ENCODE measurements at regions not wholly inside any gene's neighbourhood (a gene's known extent, or its start where the extent isn't known, plus 50 kb on each side); places are given as distances from the start of the nearest gene placed in this dataset.

DNA sequence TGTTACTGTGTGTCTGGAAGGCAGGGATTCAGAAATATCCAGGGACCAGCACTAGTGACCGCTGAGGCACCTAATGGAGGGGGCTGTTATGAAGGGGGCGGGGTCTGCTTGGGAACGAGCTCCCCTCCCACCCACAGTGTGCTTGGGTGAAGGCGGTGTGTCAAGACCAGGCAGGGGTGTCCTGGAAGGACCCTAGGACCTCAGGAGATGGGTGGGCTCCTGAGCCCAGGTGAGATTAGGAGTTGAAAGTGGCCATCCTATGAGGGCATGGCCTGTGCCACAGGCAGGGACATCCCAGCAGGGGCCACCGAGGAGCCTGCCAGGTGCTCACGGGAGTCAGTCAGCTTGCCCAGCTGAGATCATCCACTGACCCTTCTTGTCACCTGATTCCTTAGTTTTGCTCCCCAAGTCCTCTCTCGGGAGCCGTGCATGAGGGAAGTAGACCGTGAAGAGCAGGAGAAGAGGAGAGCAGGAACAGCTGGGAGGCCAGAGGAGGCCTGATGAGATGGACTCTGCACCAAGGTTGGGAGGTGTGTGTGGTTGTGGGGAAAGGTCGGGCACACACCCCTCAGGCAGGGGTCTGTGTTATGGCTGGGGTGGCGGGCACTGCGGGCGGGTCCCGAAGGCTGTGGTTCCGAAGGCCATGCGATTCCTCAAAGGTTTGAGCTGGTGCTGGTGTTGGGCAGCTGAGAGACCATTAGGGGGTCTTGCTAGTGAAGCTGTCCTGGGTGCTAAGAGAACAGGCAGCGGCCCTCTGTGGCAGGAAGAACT is 180.9 kb upstream of the HS6ST1 start:
- no peaks in the 10 kb centered on the region for H3K4me1 ChIP-seq (ENCODE audit: control insufficient read depth, insufficient read depth, low read length, poor library complexity, severe bottlenecking)
- H3K36me3 ChIP-seq (ENCODE audit: control insufficient read depth, insufficient read depth, low read length), result no peaks in the 10 kb centered on the region
- WGBS, 2 experiments (ENCODE audit: insufficient coverage in 2 of 2), result 87 to 93% methylated on average over 13 of the region's 17 CpGs
- no peak overlapping the region for H3K27ac ChIP-seq (ENCODE audit: low read depth, low read length, severe bottlenecking)
- no peak overlapping the region for H3K4me3 ChIP-seq (ENCODE audit: extremely low read depth, insufficient read depth, low read length, poor library complexity, severe bottlenecking)
- no peaks in the 10 kb centered on the region for H3K9me3 ChIP-seq (ENCODE audit: control insufficient read depth, low read length)

DNA sequence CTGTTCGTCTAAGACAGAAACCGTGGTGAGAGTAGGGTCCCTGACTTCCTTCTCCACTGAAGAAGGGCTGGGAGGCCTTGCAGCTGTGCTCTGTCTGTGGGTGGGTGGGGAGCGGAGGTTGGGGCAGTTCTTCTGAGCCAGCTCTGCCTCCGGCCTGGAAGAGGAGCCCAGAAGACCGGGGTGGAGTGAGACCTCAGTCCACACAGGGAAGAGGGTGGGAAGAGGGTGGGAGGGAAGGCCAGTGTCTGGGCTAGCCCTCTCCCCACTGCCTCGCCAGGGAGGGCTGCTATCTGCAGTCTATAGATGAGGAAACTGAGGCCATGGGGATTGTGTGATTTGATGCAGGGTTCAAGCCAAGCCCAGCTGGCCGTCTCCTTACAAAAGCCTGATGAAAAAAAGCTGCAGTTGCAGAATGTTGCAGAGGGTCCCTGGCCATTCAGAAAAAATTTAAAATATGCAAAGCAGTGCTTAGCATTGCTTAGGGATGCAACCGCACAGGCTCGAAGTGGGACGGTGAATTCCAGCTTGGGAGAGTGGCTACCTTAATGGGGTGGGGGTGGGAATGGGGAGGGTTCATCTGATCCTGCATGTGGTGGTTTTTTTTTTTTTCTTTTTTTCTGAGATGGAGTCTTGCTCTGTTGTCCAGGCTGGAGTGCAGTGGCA is 181.6 kb upstream of the HS6ST1 start:
- WGBS, 2 experiments (ENCODE audit: insufficient coverage in 2 of 2), result 91 to 95% methylated on average over 2 to 8 of the region's 10 CpGs

DNA sequence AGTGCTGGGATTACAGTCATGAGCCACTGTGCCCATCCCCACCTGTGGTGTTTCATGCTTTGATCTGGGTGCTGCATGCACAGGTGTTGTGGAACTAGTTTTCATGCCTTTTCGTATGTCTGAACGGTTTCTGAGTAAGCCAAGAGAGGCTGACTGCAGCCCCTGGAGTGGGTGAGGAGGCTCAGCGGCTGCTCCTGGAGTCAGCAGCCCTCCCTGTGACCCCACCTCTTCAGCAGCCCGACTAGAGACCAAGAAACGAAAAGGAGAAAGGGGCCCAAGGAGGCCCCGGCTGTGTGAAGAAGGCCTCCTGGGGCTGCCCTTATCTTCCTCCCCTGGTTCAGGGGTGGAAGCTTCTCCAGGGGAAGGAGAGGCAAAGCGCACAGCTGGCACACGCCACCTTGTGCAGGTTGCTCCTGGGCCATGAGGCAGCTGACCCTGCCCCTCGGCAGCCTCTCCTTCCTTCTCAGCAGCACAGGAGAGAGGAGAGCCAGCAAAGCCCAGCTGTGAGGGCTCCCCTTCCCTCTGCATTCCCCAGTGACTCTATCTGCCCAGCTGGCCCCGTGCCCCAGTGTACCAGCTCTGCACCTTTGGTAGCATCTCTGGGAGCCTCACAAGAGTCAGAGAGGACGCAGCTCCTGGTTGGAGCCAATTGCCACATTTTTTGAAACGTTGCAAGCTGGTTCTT is 182.5 kb upstream of the HS6ST1 start:
- WGBS, 2 experiments (ENCODE audit: insufficient coverage in 2 of 2), result 80 to 91% methylated on average over 4 to 8 of the region's 12 CpGs
- H3K4me3 ChIP-seq (ENCODE audit: extremely low read depth, insufficient read depth, low read length, poor library complexity, severe bottlenecking), result no peak overlapping the region
- H3K27ac ChIP-seq (ENCODE audit: low read depth, low read length, severe bottlenecking), result no peak overlapping the region
- H3K9me3 ChIP-seq (ENCODE audit: control insufficient read depth, low read length), result no peaks in the 10 kb centered on the region
- H3K36me3 ChIP-seq (ENCODE audit: control insufficient read depth, insufficient read depth, low read length), result no peaks in the 10 kb centered on the region
- H3K4me1 ChIP-seq (ENCODE audit: control insufficient read depth, insufficient read depth, low read length, poor library complexity, severe bottlenecking), result no peaks in the 10 kb centered on the region

More for the DNA sequence above, 181.6 kb upstream of the HS6ST1 start:
- Histone ChIP-seq H3K36me3 (ENCODE audit: control insufficient read depth, insufficient read depth, low read length) (no peaks in the 10 kb centered on the region), H3K27ac (ENCODE audit: low read depth, low read length, severe bottlenecking) (no peak overlapping the region), H3K9me3 (ENCODE audit: control insufficient read depth, low read length) (no peaks in the 10 kb centered on the region), H3K4me1 (ENCODE audit: control insufficient read depth, insufficient read depth, low read length, poor library complexity, severe bottlenecking) (no peaks in the 10 kb centered on the region), H3K4me3 (ENCODE audit: extremely low read depth, insufficient read depth, low read length, poor library complexity, severe bottlenecking) (no peak overlapping the region)

DNA sequence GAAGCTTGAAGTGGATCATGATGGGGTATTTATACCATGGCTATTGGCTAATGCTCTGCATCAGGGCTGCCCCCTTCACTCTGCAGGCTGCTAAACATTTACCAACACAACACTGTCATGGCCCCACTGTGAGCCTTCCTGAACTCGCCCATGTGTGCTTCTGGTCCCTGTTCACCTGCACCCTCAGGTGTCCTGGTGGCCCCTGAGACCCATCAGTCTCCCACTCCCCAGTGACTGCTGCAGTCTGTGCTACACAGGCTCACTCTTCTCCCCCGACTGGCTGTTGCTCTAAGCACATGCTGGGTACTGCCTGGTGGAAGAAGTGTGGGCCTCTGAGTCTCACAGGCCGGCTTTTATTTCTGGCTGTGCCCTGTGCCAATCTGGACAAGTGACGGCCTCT is 183.0 kb upstream of the HS6ST1 start:
- H3K9me3 ChIP-seq (ENCODE audit: control insufficient read depth, low read length), result no peaks in the 10 kb centered on the region
- no peak overlapping the region for H3K27ac ChIP-seq (ENCODE audit: low read depth, low read length, severe bottlenecking)
- no peak overlapping the region for H3K4me3 ChIP-seq (ENCODE audit: extremely low read depth, insufficient read depth, low read length, poor library complexity, severe bottlenecking)
- no peaks in the 10 kb centered on the region for H3K36me3 ChIP-seq (ENCODE audit: control insufficient read depth, insufficient read depth, low read length)
- H3K4me1 ChIP-seq (ENCODE audit: control insufficient read depth, insufficient read depth, low read length, poor library complexity, severe bottlenecking), result no peaks in the 10 kb centered on the region
- WGBS, 2 experiments (ENCODE audit: insufficient coverage in 2 of 2), result 80 to 82% methylated on average over 2 to 3 of the region's 4 CpGs

DNA sequence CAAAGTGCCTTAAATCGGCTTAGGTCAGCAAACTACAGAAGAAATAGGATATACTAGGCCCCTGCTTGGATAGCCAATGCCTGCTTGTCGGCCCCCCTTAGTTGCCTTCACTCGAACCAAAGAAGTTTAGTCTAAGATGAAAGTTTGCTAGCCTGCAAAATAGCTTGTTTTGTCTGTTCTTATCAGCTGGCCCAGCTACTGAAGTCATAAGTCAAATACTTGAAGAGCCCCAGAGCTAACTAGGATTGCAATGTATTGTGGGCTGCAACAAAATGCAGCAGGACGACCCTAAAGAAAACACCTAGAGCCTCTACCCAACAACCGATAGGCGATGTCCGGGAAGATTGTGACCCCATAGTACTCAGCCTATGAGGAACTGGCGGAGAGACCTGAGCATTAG is 183.5 kb upstream of the HS6ST1 start:
- Histone ChIP-seq H3K9me3 (ENCODE audit: control insufficient read depth, low read length) (no peaks in the 10 kb centered on the region), H3K4me1 (ENCODE audit: control insufficient read depth, insufficient read depth, low read length, poor library complexity, severe bottlenecking) (no peaks in the 10 kb centered on the region), H3K36me3 (ENCODE audit: control insufficient read depth, insufficient read depth, low read length) (no peaks in the 10 kb centered on the region), H3K27ac (ENCODE audit: low read depth, low read length, severe bottlenecking) (no peak overlapping the region), H3K4me3 (ENCODE audit: extremely low read depth, insufficient read depth, low read length, poor library complexity, severe bottlenecking) (no peak overlapping the region)
- 92 to 97% methylated on average over 4 to 5 of the region's 8 CpGs for WGBS, 2 experiments (ENCODE audit: insufficient coverage in 2 of 2)

DNA sequence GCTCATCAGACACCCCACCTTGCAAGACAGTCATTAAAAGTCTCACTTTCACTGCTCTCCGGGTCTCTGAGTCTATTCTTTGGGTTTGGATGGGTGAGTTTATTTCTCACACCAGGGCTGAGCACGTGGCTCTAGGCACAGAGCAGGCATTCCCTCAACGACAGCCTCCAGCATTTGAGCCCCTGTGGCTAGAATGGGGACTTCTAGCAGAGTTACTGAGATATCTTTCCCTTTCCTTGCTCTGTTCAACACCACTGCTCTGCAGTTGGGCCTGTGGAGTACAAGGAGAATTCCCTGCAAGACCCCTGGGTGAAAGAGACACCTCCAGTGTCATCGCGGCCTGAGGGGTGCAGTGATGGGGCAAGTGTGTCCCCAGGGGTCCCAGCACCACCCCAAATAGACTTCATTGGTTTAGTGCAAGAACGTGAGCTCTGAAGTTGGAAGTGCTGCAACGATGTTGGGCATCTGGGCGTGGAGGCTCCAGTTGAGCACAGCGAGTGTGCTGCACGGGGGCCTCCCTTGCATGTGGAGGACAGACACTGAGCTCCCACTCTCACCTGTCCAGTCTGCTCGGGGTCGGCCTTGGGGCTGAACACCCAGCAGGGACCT is 184.1 kb upstream of the HS6ST1 start:
- WGBS, 2 experiments (ENCODE audit: insufficient coverage in 2 of 2), result 85 to 90% methylated on average over 9 to 11 of the region's 12 CpGs
- no peaks in the 10 kb centered on the region for H3K9me3 ChIP-seq (ENCODE audit: control insufficient read depth, low read length)

DNA sequence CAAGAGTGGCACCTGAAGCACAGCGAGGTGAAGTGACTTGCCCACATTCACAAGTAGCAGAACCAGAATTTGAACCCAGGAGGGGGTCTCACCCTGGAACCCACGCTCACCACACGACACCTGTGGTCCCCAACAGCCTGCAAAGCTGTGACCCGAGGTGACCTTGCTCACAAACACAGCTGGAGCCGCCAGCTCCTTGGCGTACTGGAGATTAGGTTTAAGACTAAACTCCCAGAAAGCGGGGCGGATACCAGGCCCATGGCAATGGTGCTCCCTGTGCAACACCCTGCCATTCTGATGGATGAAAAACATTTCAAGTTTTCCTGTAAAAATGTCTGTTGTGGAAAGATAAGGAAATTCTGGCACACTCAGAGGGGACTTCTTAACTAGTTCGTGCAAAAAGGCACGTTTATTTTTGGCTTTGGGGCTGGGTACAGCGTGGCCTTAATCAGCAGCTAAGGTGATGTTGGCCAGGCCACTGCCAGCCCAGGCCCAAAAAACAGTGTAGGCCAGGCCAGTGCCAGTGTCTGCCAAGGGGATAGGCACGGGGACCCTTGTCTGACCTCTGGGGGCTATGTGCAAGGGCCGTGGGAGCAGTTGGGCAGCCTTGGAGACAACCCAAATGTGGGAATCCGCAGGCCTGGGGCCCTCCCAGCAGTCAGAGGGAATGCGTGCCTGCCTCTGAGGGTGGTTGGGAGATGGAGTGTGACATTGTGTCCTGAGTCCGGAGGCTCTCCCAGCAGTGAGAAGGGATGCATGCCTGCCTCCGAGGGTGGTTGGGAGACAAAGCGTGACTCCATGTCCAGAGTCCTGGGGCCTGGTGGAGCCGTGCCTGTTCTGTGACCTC is 185.0 kb upstream of the HS6ST1 start:
- WGBS, 2 experiments (ENCODE audit: insufficient coverage in 2 of 2), result 89 to 90% methylated on average over 19 of the region's 19 CpGs

More for the DNA sequence above, 184.1 kb upstream of the HS6ST1 start:
- no peak overlapping the region for H3K4me3 ChIP-seq (ENCODE audit: extremely low read depth, insufficient read depth, low read length, poor library complexity, severe bottlenecking)
- no peak overlapping the region for H3K27ac ChIP-seq (ENCODE audit: low read depth, low read length, severe bottlenecking)
- H3K4me1 ChIP-seq (ENCODE audit: control insufficient read depth, insufficient read depth, low read length, poor library complexity, severe bottlenecking), result no peaks in the 10 kb centered on the region
- H3K36me3 ChIP-seq (ENCODE audit: control insufficient read depth, insufficient read depth, low read length), result no peaks in the 10 kb centered on the region

DNA sequence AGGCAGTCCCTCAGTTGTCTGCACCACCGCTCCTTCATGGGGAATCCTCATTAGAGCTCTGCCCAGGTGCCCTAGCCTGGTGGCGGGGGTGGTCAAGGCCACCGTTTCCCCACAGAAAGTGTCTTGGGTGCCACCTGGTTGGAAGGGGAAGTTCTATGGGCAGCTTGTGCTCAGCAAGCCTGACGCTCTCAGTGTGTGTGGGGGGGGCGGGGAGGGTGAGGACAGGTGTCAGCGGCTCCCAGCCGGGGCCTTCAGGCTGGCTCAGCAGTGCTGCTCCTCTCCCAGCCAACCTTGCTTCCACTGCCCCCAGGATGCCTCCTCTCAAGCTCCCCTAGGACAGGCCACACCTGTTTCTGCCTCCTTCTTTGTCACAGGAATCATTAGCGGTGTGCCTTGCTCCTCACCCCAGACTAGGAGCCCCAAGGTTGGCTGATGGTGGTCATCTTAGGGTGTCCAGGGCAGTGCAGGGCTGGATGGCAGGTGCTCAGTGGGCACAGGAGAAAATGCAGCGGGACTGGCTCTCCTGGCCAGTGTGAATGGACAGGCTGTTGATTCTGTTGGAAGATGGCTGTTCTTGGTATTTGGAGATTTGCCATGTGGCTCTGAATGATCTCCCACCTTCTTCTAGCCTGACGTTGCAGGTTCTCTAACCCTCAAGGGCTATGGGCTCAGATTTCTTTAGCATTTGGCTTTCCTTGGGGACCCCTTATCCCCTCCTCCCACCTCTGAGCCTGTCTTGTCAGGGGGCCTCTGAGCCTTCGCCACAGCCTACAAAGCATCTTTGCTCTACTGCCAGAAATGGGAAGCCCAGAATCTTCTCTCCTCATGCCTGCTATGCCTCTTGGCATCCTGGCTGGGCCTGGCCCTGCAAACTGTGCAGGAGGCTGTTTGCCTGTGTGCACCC is 185.8 kb upstream of the HS6ST1 start:
- Histone ChIP-seq H3K4me1 (ENCODE audit: control insufficient read depth, insufficient read depth, low read length, poor library complexity, severe bottlenecking) (no peaks in the 10 kb centered on the region), H3K36me3 (ENCODE audit: control insufficient read depth, insufficient read depth, low read length) (no peaks in the 10 kb centered on the region), H3K4me3 (ENCODE audit: extremely low read depth, insufficient read depth, low read length, poor library complexity, severe bottlenecking) (no peak overlapping the region), H3K27ac (ENCODE audit: low read depth, low read length, severe bottlenecking) (no peak overlapping the region), H3K9me3 (ENCODE audit: control insufficient read depth, low read length) (no peaks in the 10 kb centered on the region)
- WGBS, 2 experiments (ENCODE audit: insufficient coverage in 2 of 2), result 92 to 94% methylated on average over 5 to 7 of the region's 11 CpGs

More for the DNA sequence above, 185.0 kb upstream of the HS6ST1 start:
- H3K4me3 ChIP-seq (ENCODE audit: extremely low read depth, insufficient read depth, low read length, poor library complexity, severe bottlenecking), result no peak overlapping the region
- H3K9me3 ChIP-seq (ENCODE audit: control insufficient read depth, low read length), result no peaks in the 10 kb centered on the region
- no peaks in the 10 kb centered on the region for H3K4me1 ChIP-seq (ENCODE audit: control insufficient read depth, insufficient read depth, low read length, poor library complexity, severe bottlenecking)
- H3K27ac ChIP-seq (ENCODE audit: low read depth, low read length, severe bottlenecking), result no peak overlapping the region
- no peaks in the 10 kb centered on the region for H3K36me3 ChIP-seq (ENCODE audit: control insufficient read depth, insufficient read depth, low read length)

DNA sequence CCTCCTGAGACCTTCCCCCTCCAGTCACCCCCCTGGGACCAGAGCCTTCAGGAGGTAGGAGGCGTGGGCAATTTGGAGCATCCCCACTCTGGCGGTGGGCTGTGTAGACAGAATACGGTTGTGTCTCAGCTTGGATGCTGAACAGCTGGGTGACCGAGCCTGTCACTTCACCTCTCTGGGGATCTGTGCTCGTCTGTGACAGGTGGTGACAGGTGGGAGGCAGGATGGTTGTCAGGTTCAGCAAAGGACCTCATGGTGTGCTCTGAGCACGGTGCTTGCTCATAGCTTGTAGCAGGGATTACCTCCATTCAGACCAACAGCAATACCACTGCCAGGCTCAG is 186.5 kb upstream of the HS6ST1 start:
- no peak overlapping the region for H3K4me3 ChIP-seq (ENCODE audit: extremely low read depth, insufficient read depth, low read length, poor library complexity, severe bottlenecking)
- no peak overlapping the region for H3K27ac ChIP-seq (ENCODE audit: low read depth, low read length, severe bottlenecking)
- H3K36me3 ChIP-seq (ENCODE audit: control insufficient read depth, insufficient read depth, low read length), result no peaks in the 10 kb centered on the region
- H3K9me3 ChIP-seq (ENCODE audit: control insufficient read depth, low read length), result no peaks in the 10 kb centered on the region
- 85 to 96% methylated on average over 4 to 5 of the region's 6 CpGs for WGBS, 2 experiments (ENCODE audit: insufficient coverage in 2 of 2)
- no peaks in the 10 kb centered on the region for H3K4me1 ChIP-seq (ENCODE audit: control insufficient read depth, insufficient read depth, low read length, poor library complexity, severe bottlenecking)
